ENCODE measurements at regions not wholly inside any gene's neighbourhood (a gene's known extent, or its start where the extent isn't known, plus 50 kb on each side); places are given as distances from the start of the nearest gene placed in this dataset.

- Histone ChIP-seq H3K4me3 (ENCODE audit: low read length) (no peak overlapping the region), H3K9me3 (ENCODE audit: control insufficient read depth, low read depth, low read length) (no peaks in the 10 kb centered on the region), H3K4me1 (ENCODE audit: control insufficient read depth, insufficient read depth, low read length) (no peaks in the 10 kb centered on the region), H3K27ac (ENCODE audit: low read length) (no peak overlapping the region), H3K36me3 (ENCODE audit: control insufficient read depth, insufficient read depth, low read length) (no peaks in the 10 kb centered on the region), H3K27me3 (ENCODE audit: control insufficient read depth, insufficient read depth, low read length) (no peaks in the 10 kb centered on the region)
- no peak for DNase-seq
Measured at GRCh38 chr6:121020656-121021055, 313.6 kb downstream of the TBC1D32 start.

- Histone ChIP-seq H3K4me3 (ENCODE audit: low read length) (no peak overlapping the region), H3K9me3 (ENCODE audit: control insufficient read depth, low read depth, low read length) (peaks cover 3% of the 10 kb centered on the region), H3K27me3 (ENCODE audit: control insufficient read depth, insufficient read depth, low read length) (no peaks in the 10 kb centered on the region), H3K4me1 (ENCODE audit: control insufficient read depth, insufficient read depth, low read length) (no peaks in the 10 kb centered on the region), H3K27ac (ENCODE audit: low read length) (no peak overlapping the region), H3K36me3 (ENCODE audit: control insufficient read depth, insufficient read depth, low read length) (no peaks in the 10 kb centered on the region)
- DNase-seq, result no peak
Measured at GRCh38 chr6:121008553-121008952, 325.7 kb downstream of the TBC1D32 start.

DNA sequence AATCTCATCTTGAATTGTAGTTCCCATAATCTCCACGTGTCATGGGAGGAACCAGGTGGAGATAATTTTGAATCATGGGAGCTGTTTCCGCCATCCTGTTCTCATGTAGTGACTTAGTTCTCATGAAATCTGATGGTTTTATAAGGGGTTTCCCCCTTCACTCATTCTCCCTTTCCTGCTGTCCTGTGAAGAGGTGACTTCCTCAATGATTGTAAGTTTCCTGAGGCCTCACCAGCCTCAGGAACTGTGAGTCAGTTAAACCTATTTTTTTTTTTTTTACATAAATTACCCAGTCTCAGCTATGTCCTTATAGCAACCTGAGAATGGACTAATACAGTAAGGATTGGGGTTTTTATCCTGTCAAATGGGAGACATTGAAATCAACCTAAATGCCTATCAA, 328.3 kb downstream of the TBC1D32 start:
- no peak overlapping the region for H3K4me3 ChIP-seq (ENCODE audit: low read length)
- no CpG with 5 or more reads among the region's 2 CpGs for WGBS (ENCODE audit: insufficient coverage, low lambda C conversion rate)
- peaks cover 3% of the 10 kb centered on the region for H3K9me3 ChIP-seq (ENCODE audit: control insufficient read depth, low read depth, low read length)
- no peaks in the 10 kb centered on the region for H3K27me3 ChIP-seq (ENCODE audit: control insufficient read depth, insufficient read depth, low read length)
- no peaks in the 10 kb centered on the region for H3K36me3 ChIP-seq (ENCODE audit: control insufficient read depth, insufficient read depth, low read length)
- H3K4me1 ChIP-seq (ENCODE audit: control insufficient read depth, insufficient read depth, low read length), result no peaks in the 10 kb centered on the region
- no peak overlapping the region for H3K27ac ChIP-seq (ENCODE audit: low read length)
- no peak for DNase-seq

DNA sequence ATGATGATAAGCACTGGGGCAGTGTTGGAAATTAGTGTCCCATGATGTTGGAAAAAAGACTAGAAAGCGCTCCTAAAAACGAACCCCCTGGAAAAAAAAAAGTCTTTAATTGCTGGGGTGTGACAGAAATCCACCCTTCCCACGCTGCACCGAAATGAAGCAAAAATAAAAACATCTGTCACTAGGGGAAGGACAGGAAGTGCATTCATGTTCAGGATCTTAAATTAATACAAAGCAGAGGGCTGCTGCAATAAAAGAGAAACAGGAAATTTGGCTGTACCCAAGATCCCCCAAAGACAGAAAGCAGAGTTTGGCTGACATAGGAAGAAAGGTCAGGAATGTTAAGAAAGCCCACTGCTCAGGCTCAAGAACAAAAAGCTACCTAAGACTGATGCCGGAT, 333.9 kb downstream of the TBC1D32 start:
- no CpG with 5 or more reads among the region's 5 CpGs for WGBS (ENCODE audit: insufficient coverage, low lambda C conversion rate)
- H3K4me1 ChIP-seq (ENCODE audit: control insufficient read depth, insufficient read depth, low read length), result no peaks in the 10 kb centered on the region
- no peaks in the 10 kb centered on the region for H3K36me3 ChIP-seq (ENCODE audit: control insufficient read depth, insufficient read depth, low read length)
- no peak overlapping the region for H3K4me3 ChIP-seq (ENCODE audit: low read length)
- H3K9me3 ChIP-seq (ENCODE audit: control insufficient read depth, low read depth, low read length), result peaks cover 3% of the 10 kb centered on the region
- no peak for DNase-seq
- H3K27me3 ChIP-seq (ENCODE audit: control insufficient read depth, insufficient read depth, low read length), result no peaks in the 10 kb centered on the region
- H3K27ac ChIP-seq (ENCODE audit: low read length), result no peak overlapping the region

- Histone ChIP-seq H3K27ac (ENCODE audit: low read length) (no peak overlapping the region), H3K4me3 (ENCODE audit: low read length) (no peak overlapping the region), H3K9me3 (ENCODE audit: control insufficient read depth, low read depth, low read length) (no peaks in the 10 kb centered on the region), H3K36me3 (ENCODE audit: control insufficient read depth, insufficient read depth, low read length) (no peaks in the 10 kb centered on the region), H3K27me3 (ENCODE audit: control insufficient read depth, insufficient read depth, low read length) (no peaks in the 10 kb centered on the region), H3K4me1 (ENCODE audit: control insufficient read depth, insufficient read depth, low read length) (no peaks in the 10 kb centered on the region)
- no CpG with 5 or more reads among the region's 5 CpGs for WGBS (ENCODE audit: insufficient coverage, low lambda C conversion rate)
- DNase-seq, result no peak
Measured at GRCh38 chr6:120996340-120996739, 337.9 kb downstream of the TBC1D32 start.

GRCh38 chr6:120994573-120994967, 339.7 kb downstream of the TBC1D32 start:
- H3K4me3 ChIP-seq (ENCODE audit: low read length), result no peak overlapping the region
- no peak for DNase-seq
- H3K36me3 ChIP-seq (ENCODE audit: control insufficient read depth, insufficient read depth, low read length), result no peaks in the 10 kb centered on the region
- H3K27me3 ChIP-seq (ENCODE audit: control insufficient read depth, insufficient read depth, low read length), result no peaks in the 10 kb centered on the region
- no peaks in the 10 kb centered on the region for H3K4me1 ChIP-seq (ENCODE audit: control insufficient read depth, insufficient read depth, low read length)
- H3K9me3 ChIP-seq (ENCODE audit: control insufficient read depth, low read depth, low read length), result no peaks in the 10 kb centered on the region
- H3K27ac ChIP-seq (ENCODE audit: low read length), result no peak overlapping the region
- 90% methylated on average over 3 of the region's 4 CpGs for WGBS (ENCODE audit: insufficient coverage, low lambda C conversion rate)

GRCh38 chr6:120993929-120994572, 340.2 kb downstream of the TBC1D32 start:
- no CpG with 5 or more reads among the region's 2 CpGs for WGBS (ENCODE audit: insufficient coverage, low lambda C conversion rate)
- no peak for DNase-seq
- no peak overlapping the region for H3K27ac ChIP-seq (ENCODE audit: low read length)

DNA sequence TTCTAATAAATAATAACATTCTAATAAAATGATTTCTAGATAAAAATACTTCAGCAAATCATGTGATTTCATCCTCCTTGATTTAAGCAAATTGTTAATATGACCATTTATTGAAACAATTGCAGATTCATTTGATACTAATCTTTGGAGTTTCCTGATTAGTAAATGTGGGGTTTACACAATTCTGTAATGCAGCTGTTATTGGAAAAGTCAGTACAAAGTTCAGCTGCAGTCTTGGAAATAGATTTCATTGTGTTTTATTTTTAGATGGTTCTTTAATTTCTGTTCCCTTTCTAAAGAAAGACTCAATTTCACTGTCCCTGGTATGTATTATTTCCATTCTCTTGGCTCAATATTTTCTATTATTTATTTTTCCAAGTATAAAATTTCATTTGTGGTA, 342.0 kb downstream of the TBC1D32 start:
- no peak for DNase-seq
- Histone ChIP-seq H3K27ac (ENCODE audit: low read length) (no peak overlapping the region), H3K36me3 (ENCODE audit: control insufficient read depth, insufficient read depth, low read length) (no peaks in the 10 kb centered on the region), H3K4me1 (ENCODE audit: control insufficient read depth, insufficient read depth, low read length) (no peaks in the 10 kb centered on the region), H3K9me3 (ENCODE audit: control insufficient read depth, low read depth, low read length) (no peaks in the 10 kb centered on the region), H3K27me3 (ENCODE audit: control insufficient read depth, insufficient read depth, low read length) (no peaks in the 10 kb centered on the region), H3K4me3 (ENCODE audit: low read length) (no peak overlapping the region)

More at GRCh38 chr6:120993929-120994572, 340.2 kb downstream of the TBC1D32 start:
- H3K9me3 ChIP-seq (ENCODE audit: control insufficient read depth, low read depth, low read length), result no peaks in the 10 kb centered on the region
- H3K4me3 ChIP-seq (ENCODE audit: low read length), result no peak overlapping the region
- H3K27me3 ChIP-seq (ENCODE audit: control insufficient read depth, insufficient read depth, low read length), result no peaks in the 10 kb centered on the region
- no peaks in the 10 kb centered on the region for H3K4me1 ChIP-seq (ENCODE audit: control insufficient read depth, insufficient read depth, low read length)
- no peaks in the 10 kb centered on the region for H3K36me3 ChIP-seq (ENCODE audit: control insufficient read depth, insufficient read depth, low read length)

GRCh38 chr6:120990866-120991265, 343.4 kb downstream of the TBC1D32 start:
- Histone ChIP-seq H3K4me3 (ENCODE audit: low read length) (no peak overlapping the region), H3K36me3 (ENCODE audit: control insufficient read depth, insufficient read depth, low read length) (no peaks in the 10 kb centered on the region), H3K4me1 (ENCODE audit: control insufficient read depth, insufficient read depth, low read length) (no peaks in the 10 kb centered on the region), H3K27ac (ENCODE audit: low read length) (no peak overlapping the region), H3K27me3 (ENCODE audit: control insufficient read depth, insufficient read depth, low read length) (no peaks in the 10 kb centered on the region), H3K9me3 (ENCODE audit: control insufficient read depth, low read depth, low read length) (no peaks in the 10 kb centered on the region)
- no peak for DNase-seq
- no CpG with 5 or more reads among the region's 5 CpGs for WGBS (ENCODE audit: insufficient coverage, low lambda C conversion rate)

DNA sequence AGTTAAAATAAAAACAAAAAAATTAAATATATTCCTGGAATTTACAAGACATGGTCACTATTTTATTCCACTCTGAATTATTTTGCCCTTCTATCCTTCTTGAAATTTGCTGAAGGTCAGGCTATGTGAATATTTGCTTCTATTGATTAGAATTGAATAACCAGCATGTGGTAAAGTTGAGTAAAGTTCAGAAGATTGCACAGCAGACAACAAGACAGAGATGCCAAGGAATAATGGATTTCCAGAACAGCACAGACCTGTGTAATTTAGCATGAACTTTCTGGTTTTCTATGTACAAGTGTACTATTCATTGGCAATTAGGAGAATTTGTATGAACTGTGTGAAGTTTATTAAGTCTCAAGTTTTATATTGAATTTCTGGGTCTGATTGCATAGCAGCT, 352.4 kb downstream of the TBC1D32 start:
- Histone ChIP-seq H3K4me1 (ENCODE audit: control insufficient read depth, insufficient read depth, low read length) (no peaks in the 10 kb centered on the region), H3K27me3 (ENCODE audit: control insufficient read depth, insufficient read depth, low read length) (no peaks in the 10 kb centered on the region), H3K4me3 (ENCODE audit: low read length) (no peak overlapping the region), H3K27ac (ENCODE audit: low read length) (no peak overlapping the region), H3K36me3 (ENCODE audit: control insufficient read depth, insufficient read depth, low read length) (no peaks in the 10 kb centered on the region), H3K9me3 (ENCODE audit: control insufficient read depth, low read depth, low read length) (no peaks in the 10 kb centered on the region)
- DNase-seq, result no peak

GRCh38 chr6:120966321-120966720, 368.0 kb downstream of the TBC1D32 start:
- H3K4me1 ChIP-seq (ENCODE audit: control insufficient read depth, insufficient read depth, low read length), result no peaks in the 10 kb centered on the region
- H3K27me3 ChIP-seq (ENCODE audit: control insufficient read depth, insufficient read depth, low read length), result no peaks in the 10 kb centered on the region
- H3K36me3 ChIP-seq (ENCODE audit: control insufficient read depth, insufficient read depth, low read length), result no peaks in the 10 kb centered on the region
- H3K27ac ChIP-seq (ENCODE audit: low read length), result no peak overlapping the region
- no peak overlapping the region for H3K4me3 ChIP-seq (ENCODE audit: low read length)
- no peak for DNase-seq
- no peaks in the 10 kb centered on the region for H3K9me3 ChIP-seq (ENCODE audit: control insufficient read depth, low read depth, low read length)
